ENCODE measurements at regions not wholly inside any gene's neighbourhood (a gene's known extent, or its start where the extent isn't known, plus 50 kb on each side); places are given as distances from the start of the nearest gene placed in this dataset.

GRCh38 chrX:95056901-95057300 lies 1382.9 kb downstream of the FAM133A start:
- H3K4me1 ChIP-seq (ENCODE audit: low read length): no peaks in the 10 kb centered on the region
- no peaks in the 10 kb centered on the region for H3K9me3 ChIP-seq (ENCODE audit: insufficient read depth, low read length)
- H4K20me1 ChIP-seq (ENCODE audit: insufficient read depth, low read length): no peaks in the 10 kb centered on the region
- no peak for TF ChIP-seq EZH2phosphoT487 (IDR thresholded peaks at IDR 0.05; ENCODE audit: low read depth)
- TF ChIP-seq, protein P1, sequence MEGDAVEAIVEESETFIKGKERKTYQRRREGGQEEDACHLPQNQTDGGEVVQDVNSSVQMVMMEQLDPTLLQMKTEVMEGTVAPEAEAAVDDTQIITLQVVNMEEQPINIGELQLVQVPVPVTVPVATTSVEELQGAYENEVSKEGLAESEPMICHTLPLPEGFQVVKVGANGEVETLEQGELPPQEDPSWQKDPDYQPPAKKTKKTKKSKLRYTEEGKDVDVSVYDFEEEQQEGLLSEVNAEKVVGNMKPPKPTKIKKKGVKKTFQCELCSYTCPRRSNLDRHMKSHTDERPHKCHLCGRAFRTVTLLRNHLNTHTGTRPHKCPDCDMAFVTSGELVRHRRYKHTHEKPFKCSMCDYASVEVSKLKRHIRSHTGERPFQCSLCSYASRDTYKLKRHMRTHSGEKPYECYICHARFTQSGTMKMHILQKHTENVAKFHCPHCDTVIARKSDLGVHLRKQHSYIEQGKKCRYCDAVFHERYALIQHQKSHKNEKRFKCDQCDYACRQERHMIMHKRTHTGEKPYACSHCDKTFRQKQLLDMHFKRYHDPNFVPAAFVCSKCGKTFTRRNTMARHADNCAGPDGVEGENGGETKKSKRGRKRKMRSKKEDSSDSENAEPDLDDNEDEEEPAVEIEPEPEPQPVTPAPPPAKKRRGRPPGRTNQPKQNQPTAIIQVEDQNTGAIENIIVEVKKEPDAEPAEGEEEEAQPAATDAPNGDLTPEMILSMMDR (IDR thresholded peaks at IDR 0.05; ENCODE audit: low read depth, low read length): peak; percentile 44
- no peak overlapping the region for H3K4me2 ChIP-seq (ENCODE audit: low read length)
- no peak overlapping the region for H3K9ac ChIP-seq (ENCODE audit: low read length)
- H3K27me3 ChIP-seq (ENCODE audit: low read depth, low read length): no peaks in the 10 kb centered on the region
- H3K36me3 ChIP-seq (replicated peaks; ENCODE audit: low read depth, low read length): no peaks in the 10 kb centered on the region
- H2AFZ ChIP-seq (ENCODE audit: low read depth, low read length): no peak overlapping the region
- no peak overlapping the region for H3K27ac ChIP-seq (ENCODE audit: low read length)
- no peaks in the 10 kb centered on the region for H3K79me2 ChIP-seq (ENCODE audit: low read length)
- H3K4me3 ChIP-seq (ENCODE audit: low read length): no peak overlapping the region

DNA sequence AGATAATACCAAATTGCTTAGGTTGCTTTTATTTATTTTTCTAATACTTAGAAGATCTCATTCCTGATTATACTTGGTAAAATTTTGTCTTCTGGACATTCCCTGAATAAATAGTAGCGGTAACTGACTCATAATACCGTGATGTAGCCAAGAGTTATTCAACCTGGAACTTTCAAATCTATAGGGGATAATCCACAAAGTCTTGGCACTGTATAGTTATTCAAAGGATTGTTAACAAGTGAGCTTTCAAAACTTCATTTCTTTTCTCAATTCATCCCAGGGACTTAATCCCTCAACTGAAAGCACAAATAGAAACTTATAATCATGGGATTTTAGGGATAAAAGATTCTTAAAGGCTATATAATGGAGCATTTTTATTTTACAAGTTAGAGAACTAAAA lies 1383.3 kb downstream of the FAM133A start:
- H3K9ac ChIP-seq (ENCODE audit: low read length): no peak overlapping the region
- no peaks in the 10 kb centered on the region for H3K9me3 ChIP-seq (ENCODE audit: insufficient read depth, low read length)
- no peaks in the 10 kb centered on the region for H3K36me3 ChIP-seq (replicated peaks; ENCODE audit: low read depth, low read length)
- H4K20me1 ChIP-seq (ENCODE audit: insufficient read depth, low read length): no peaks in the 10 kb centered on the region
- H3K27me3 ChIP-seq (ENCODE audit: low read depth, low read length): no peaks in the 10 kb centered on the region
- H3K4me3 ChIP-seq (ENCODE audit: low read length): no peak overlapping the region
- H3K79me2 ChIP-seq (ENCODE audit: low read length): no peaks in the 10 kb centered on the region
- no peaks in the 10 kb centered on the region for H3K4me1 ChIP-seq (ENCODE audit: low read length)
- no peak for TF ChIP-seq EZH2phosphoT487 (IDR thresholded peaks at IDR 0.05; ENCODE audit: low read depth)
- TF ChIP-seq, protein P1 (IDR thresholded peaks at IDR 0.05; ENCODE audit: low read depth, low read length): no peak
- no peak overlapping the region for H3K4me2 ChIP-seq (ENCODE audit: low read length)
- H3K27ac ChIP-seq (ENCODE audit: low read length): no peak overlapping the region
- H2AFZ ChIP-seq (ENCODE audit: low read depth, low read length): no peak overlapping the region

GRCh38 chrX:95058815-95059214 lies 1384.8 kb downstream of the FAM133A start:
- no peak for TF ChIP-seq EZH2phosphoT487 (IDR thresholded peaks at IDR 0.05; ENCODE audit: low read depth)
- TF ChIP-seq, protein P1 (IDR thresholded peaks at IDR 0.05; ENCODE audit: low read depth, low read length): no peak
- Histone ChIP-seq H3K27ac (ENCODE audit: low read length) (no peak overlapping the region), H3K27me3 (ENCODE audit: low read depth, low read length) (no peaks in the 10 kb centered on the region), H3K79me2 (ENCODE audit: low read length) (no peaks in the 10 kb centered on the region), H3K4me1 (ENCODE audit: low read length) (no peaks in the 10 kb centered on the region), H3K4me3 (ENCODE audit: low read length) (no peak overlapping the region), H3K9me3 (ENCODE audit: insufficient read depth, low read length) (no peaks in the 10 kb centered on the region), H4K20me1 (ENCODE audit: insufficient read depth, low read length) (no peaks in the 10 kb centered on the region), H3K36me3 (replicated peaks; ENCODE audit: low read depth, low read length) (no peaks in the 10 kb centered on the region), H2AFZ (ENCODE audit: low read depth, low read length) (no peak overlapping the region), H3K4me2 (ENCODE audit: low read length) (no peak overlapping the region), H3K9ac (ENCODE audit: low read length) (no peak overlapping the region)

DNA sequence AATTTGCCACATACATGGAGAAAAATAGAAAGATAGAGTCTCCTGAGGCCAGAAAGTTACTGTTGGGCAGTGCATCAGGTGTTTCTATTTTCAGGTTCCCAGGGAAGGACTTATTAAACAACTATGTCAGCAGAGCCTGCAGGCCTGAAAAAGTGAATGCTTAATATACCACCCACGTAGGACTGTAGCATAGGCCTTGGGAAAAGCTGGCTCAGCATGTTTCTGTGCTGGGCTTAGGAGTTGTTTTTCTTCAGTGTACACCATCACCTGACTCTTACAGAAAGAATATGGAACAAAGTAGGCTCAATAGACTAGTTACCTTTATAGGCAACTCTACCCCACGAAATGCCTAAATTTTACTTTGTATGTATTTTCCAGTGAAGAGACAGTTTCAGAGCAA lies 1385.9 kb downstream of the FAM133A start:
- Histone ChIP-seq H3K27me3 (ENCODE audit: low read depth, low read length) (no peaks in the 10 kb centered on the region), H3K9ac (ENCODE audit: low read length) (no peak overlapping the region), H4K20me1 (ENCODE audit: insufficient read depth, low read length) (no peaks in the 10 kb centered on the region), H2AFZ (ENCODE audit: low read depth, low read length) (no peak overlapping the region), H3K27ac (ENCODE audit: low read length) (no peak overlapping the region), H3K79me2 (ENCODE audit: low read length) (no peaks in the 10 kb centered on the region), H3K4me1 (ENCODE audit: low read length) (no peaks in the 10 kb centered on the region), H3K4me3 (ENCODE audit: low read length) (no peak overlapping the region), H3K4me2 (ENCODE audit: low read length) (no peak overlapping the region), H3K9me3 (ENCODE audit: insufficient read depth, low read length) (no peaks in the 10 kb centered on the region), H3K36me3 (replicated peaks; ENCODE audit: low read depth, low read length) (no peaks in the 10 kb centered on the region)
- TF ChIP-seq, protein P1 (IDR thresholded peaks at IDR 0.05; ENCODE audit: low read depth, low read length): no peak
- TF ChIP-seq EZH2phosphoT487 (IDR thresholded peaks at IDR 0.05; ENCODE audit: low read depth): no peak

Data from OCI-LY3 (cell line).